ENCODE measurements at regions not wholly inside any gene's neighbourhood (a gene's known extent, or its start where the extent isn't known, plus 50 kb on each side); places are given as distances from the start of the nearest gene placed in this dataset.
"Not testable (repeated sequence)": the region's sequence is repeated elsewhere in the genome, so short reads cannot be mapped to it uniquely, and the experiment has no call there.

- H3K27ac ChIP-seq (ENCODE audit: low read depth, low read length) = no peak overlapping the region
- H2BK5ac ChIP-seq (ENCODE audit: low read depth, low read length, poor library complexity) = no peak overlapping the region
- H2AK5ac ChIP-seq (ENCODE audit: low read length) = no peak overlapping the region
- H4K12ac ChIP-seq (ENCODE audit: low read depth, low read length) = no peak overlapping the region
- H3K36me3 ChIP-seq (ENCODE audit: control insufficient read depth in 1 of 2, insufficient read depth in 2 of 2, low read length in 2 of 2) = no peaks in the 10 kb centered on the region
- no peaks in the 10 kb centered on the region for H3K79me1 ChIP-seq (ENCODE audit: low read length)
- H3K14ac ChIP-seq (ENCODE audit: low read length) = no peak overlapping the region
- no peak overlapping the region for H3K4me2 ChIP-seq (ENCODE audit: low read length)
- H2AFZ ChIP-seq (ENCODE audit: insufficient read depth, low read length, poor library complexity) = no peak overlapping the region
- no peak overlapping the region for H3K23ac ChIP-seq (ENCODE audit: low read length)
- H2BK12ac ChIP-seq (ENCODE audit: low read length) = no peak overlapping the region
- H4K91ac ChIP-seq (ENCODE audit: low read depth, low read length) = no peak overlapping the region
- H3K9ac ChIP-seq (ENCODE audit: low read length) = no peak overlapping the region
- H3K79me2 ChIP-seq (ENCODE audit: control insufficient read depth, insufficient read depth, low read length, poor library complexity) = no peaks in the 10 kb centered on the region
- no peaks in the 10 kb centered on the region for H3K9me3 ChIP-seq (ENCODE audit: insufficient read depth, low read depth, low read length)
- H3K4me3 ChIP-seq (ENCODE audit: low read depth, low read length) = no peak overlapping the region
- peaks cover 0 to 2% of the 10 kb centered on the region in 2 experiments for H3K4me1 ChIP-seq (ENCODE audit: control insufficient read depth in 1 of 2, insufficient read depth in 2 of 2, low read length in 2 of 2)
- H3K27me3 ChIP-seq (ENCODE audit: insufficient read depth, low read length) = no peaks in the 10 kb centered on the region
- H3K4ac ChIP-seq (ENCODE audit: low read depth, low read length) = no peak overlapping the region
- no peak overlapping the region for H4K8ac ChIP-seq (ENCODE audit: low read depth, low read length)
- no peak for DNase-seq
- H3K18ac ChIP-seq (ENCODE audit: low read length) = no peak overlapping the region
- no peak overlapping the region for H2BK120ac ChIP-seq (ENCODE audit: insufficient read depth, low read length, poor library complexity)
Observed at GRCh38 chr1:168490306-168490705, 53.5 kb downstream of the XCL2 start.

DNA sequence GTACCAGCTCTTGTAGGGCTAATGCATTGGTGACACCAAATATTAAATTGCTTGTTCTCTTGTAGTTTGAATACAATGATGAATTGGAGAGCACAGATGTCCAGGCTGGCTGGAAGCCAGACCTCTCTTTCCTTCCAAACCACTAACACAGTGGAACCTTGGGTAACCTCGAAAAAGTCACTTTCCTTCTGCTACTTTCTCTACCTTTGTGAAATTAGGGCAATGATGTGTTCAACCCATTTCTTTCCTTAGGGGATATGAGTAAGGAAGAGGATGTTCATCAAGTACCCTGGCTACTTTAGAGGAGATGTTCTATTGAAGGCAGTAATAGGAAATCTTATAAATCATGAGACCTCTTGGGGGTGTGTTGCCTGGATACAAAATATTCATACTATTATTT, 55.7 kb downstream of the XCL2 start:
- Histone ChIP-seq H3K9ac (ENCODE audit: low read length) (no peak overlapping the region), H3K23ac (ENCODE audit: low read length) (no peak overlapping the region), H3K4me1 (ENCODE audit: control insufficient read depth in 1 of 2, insufficient read depth in 2 of 2, low read length in 2 of 2) (peaks cover 2 to 3% of the 10 kb centered on the region in 2 experiments), H2BK12ac (ENCODE audit: low read length) (no peak overlapping the region), H2BK120ac (ENCODE audit: insufficient read depth, low read length, poor library complexity) (no peak overlapping the region), H3K79me1 (ENCODE audit: low read length) (peaks cover 4% of the 10 kb centered on the region), H3K4ac (ENCODE audit: low read depth, low read length) (no peak overlapping the region), H3K79me2 (ENCODE audit: control insufficient read depth, insufficient read depth, low read length, poor library complexity) (no peaks in the 10 kb centered on the region), H3K9me3 (ENCODE audit: insufficient read depth, low read depth, low read length) (no peaks in the 10 kb centered on the region), H4K8ac (ENCODE audit: low read depth, low read length) (no peak overlapping the region), H3K14ac (ENCODE audit: low read length) (no peak overlapping the region), H4K12ac (ENCODE audit: low read depth, low read length) (no peak overlapping the region), H3K4me3 (ENCODE audit: low read depth, low read length) (no peak overlapping the region), H3K4me2 (ENCODE audit: low read length) (no peak overlapping the region), H4K91ac (ENCODE audit: low read depth, low read length) (no peak overlapping the region), H3K18ac (ENCODE audit: low read length) (no peak overlapping the region), H3K27me3 (ENCODE audit: insufficient read depth, low read length) (no peaks in the 10 kb centered on the region), H3K27ac (ENCODE audit: low read depth, low read length) (no peak overlapping the region), H2AFZ (ENCODE audit: insufficient read depth, low read length, poor library complexity) (no peak overlapping the region), H3K36me3 (ENCODE audit: control insufficient read depth in 1 of 2, insufficient read depth in 2 of 2, low read length in 2 of 2) (no peaks in the 10 kb centered on the region), H2BK5ac (ENCODE audit: low read depth, low read length, poor library complexity) (no peak overlapping the region), H2AK5ac (ENCODE audit: low read length) (no peak overlapping the region)
- no peak for DNase-seq
- WGBS (ENCODE audit: extremely low coverage, insufficient coverage, insufficient read length) = no CpG with 5 or more reads among the region's 1 CpG

DNA sequence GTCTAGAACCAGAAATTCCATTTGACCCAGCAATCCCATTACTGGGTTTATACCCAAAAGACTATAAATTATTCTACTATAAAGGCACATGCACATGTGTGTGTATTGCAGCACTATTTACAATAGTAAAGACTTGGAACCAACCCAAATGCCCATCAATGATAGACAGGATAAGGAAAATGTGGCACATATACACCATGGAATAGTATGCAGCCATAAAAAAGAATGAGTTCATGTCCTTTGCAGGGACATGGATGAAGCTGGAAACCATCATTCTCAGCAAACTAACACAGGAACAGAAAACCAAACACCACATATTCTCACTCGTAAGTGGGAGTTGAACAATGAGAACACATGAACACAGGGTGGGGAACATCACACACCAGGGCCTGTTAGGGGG, 57.0 kb downstream of the XCL2 start:
- not testable (repeated sequence) for H2BK5ac ChIP-seq (ENCODE audit: low read depth, low read length, poor library complexity)

DNA sequence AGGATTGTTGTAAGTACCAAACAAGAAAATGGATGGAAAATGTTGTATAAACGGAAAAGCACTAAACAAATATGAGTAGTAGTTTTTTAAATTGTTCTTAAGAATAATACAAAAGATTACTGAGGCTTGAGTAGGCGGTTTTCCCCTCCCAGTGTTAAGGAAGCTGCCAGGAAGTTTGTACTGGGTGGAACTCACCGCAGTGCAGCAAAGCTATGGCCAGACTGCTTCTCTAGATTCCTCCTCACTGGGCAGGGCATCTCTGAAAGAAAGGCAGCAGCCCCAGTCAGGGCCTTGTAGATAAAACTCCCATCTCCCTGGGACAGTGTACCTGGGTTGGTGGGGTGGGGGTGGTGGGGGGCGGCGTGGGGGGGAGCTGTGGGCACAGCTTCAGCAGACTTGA, 58.7 kb downstream of the XCL2 start:
- H4K8ac ChIP-seq (ENCODE audit: low read depth, low read length) = no peak overlapping the region
- H3K4me1 ChIP-seq (ENCODE audit: control insufficient read depth in 1 of 2, insufficient read depth in 2 of 2, low read length in 2 of 2) = peaks cover 6 to 10% of the 10 kb centered on the region in 2 experiments
- H3K27me3 ChIP-seq (ENCODE audit: insufficient read depth, low read length) = no peaks in the 10 kb centered on the region
- no peak overlapping the region for H2AFZ ChIP-seq (ENCODE audit: insufficient read depth, low read length, poor library complexity)
- H3K18ac ChIP-seq (ENCODE audit: low read length) = no peak overlapping the region
- no peak overlapping the region for H3K4ac ChIP-seq (ENCODE audit: low read depth, low read length)
- H3K14ac ChIP-seq (ENCODE audit: low read length) = no peak overlapping the region
- WGBS (ENCODE audit: extremely low coverage, insufficient coverage, insufficient read length) = no CpG with 5 or more reads among the region's 5 CpGs
- DNase-seq = no peak
- no peak overlapping the region for H3K9ac ChIP-seq (ENCODE audit: low read length)
- H4K91ac ChIP-seq (ENCODE audit: low read depth, low read length) = no peak overlapping the region
- H3K27ac ChIP-seq (ENCODE audit: low read depth, low read length) = no peak overlapping the region
- peaks cover 10% of the 10 kb centered on the region for H3K79me1 ChIP-seq (ENCODE audit: low read length)
- H3K4me3 ChIP-seq (ENCODE audit: low read depth, low read length) = no peak overlapping the region
- H2AK5ac ChIP-seq (ENCODE audit: low read length) = no peak overlapping the region
- H3K36me3 ChIP-seq (ENCODE audit: control insufficient read depth in 1 of 2, insufficient read depth in 2 of 2, low read length in 2 of 2) = peaks cover 0 to 3% of the 10 kb centered on the region in 2 experiments
- H3K4me2 ChIP-seq (ENCODE audit: low read length) = no peak overlapping the region
- no peak overlapping the region for H4K12ac ChIP-seq (ENCODE audit: low read depth, low read length)
- H2BK120ac ChIP-seq (ENCODE audit: insufficient read depth, low read length, poor library complexity) = no peak overlapping the region
- H2BK12ac ChIP-seq (ENCODE audit: low read length) = no peak overlapping the region
- H3K9me3 ChIP-seq (ENCODE audit: insufficient read depth, low read depth, low read length) = peaks cover 3% of the 10 kb centered on the region
- H3K79me2 ChIP-seq (ENCODE audit: control insufficient read depth, insufficient read depth, low read length, poor library complexity) = peaks cover 3% of the 10 kb centered on the region
- H3K23ac ChIP-seq (ENCODE audit: low read length) = no peak overlapping the region
- H2BK5ac ChIP-seq (ENCODE audit: low read depth, low read length, poor library complexity) = no peak overlapping the region

More for the DNA sequence above, 57.0 kb downstream of the XCL2 start:
- not testable (repeated sequence) for H3K9me3 ChIP-seq (ENCODE audit: insufficient read depth, low read depth, low read length); H3K23ac ChIP-seq (ENCODE audit: low read length); H4K91ac ChIP-seq (ENCODE audit: low read depth, low read length); H3K4me2 ChIP-seq (ENCODE audit: low read length); H4K8ac ChIP-seq (ENCODE audit: low read depth, low read length); H3K79me1 ChIP-seq (ENCODE audit: low read length); H2BK120ac ChIP-seq (ENCODE audit: insufficient read depth, low read length, poor library complexity); H2AFZ ChIP-seq (ENCODE audit: insufficient read depth, low read length, poor library complexity); H4K12ac ChIP-seq (ENCODE audit: low read depth, low read length); H3K18ac ChIP-seq (ENCODE audit: low read length); H3K4me1 ChIP-seq (ENCODE audit: control insufficient read depth in 1 of 2, insufficient read depth in 2 of 2, low read length in 2 of 2); H3K27ac ChIP-seq (ENCODE audit: low read depth, low read length); H3K79me2 ChIP-seq (ENCODE audit: control insufficient read depth, insufficient read depth, low read length, poor library complexity); H3K36me3 ChIP-seq (ENCODE audit: control insufficient read depth in 1 of 2, insufficient read depth in 2 of 2, low read length in 2 of 2); H3K14ac ChIP-seq (ENCODE audit: low read length); DNase-seq; H2BK12ac ChIP-seq (ENCODE audit: low read length); H3K9ac ChIP-seq (ENCODE audit: low read length); H3K27me3 ChIP-seq (ENCODE audit: insufficient read depth, low read length); H3K4me3 ChIP-seq (ENCODE audit: low read depth, low read length); H2AK5ac ChIP-seq (ENCODE audit: low read length); H3K4ac ChIP-seq (ENCODE audit: low read depth, low read length)
- no CpG with 5 or more reads among the region's 1 CpG for WGBS (ENCODE audit: extremely low coverage, insufficient coverage, insufficient read length)

Measured in trophoblast cell (in vitro differentiated cells and primary cell).